OCI-LY7 (cell line): ENCODE measurements at regions not wholly inside any gene's neighbourhood (a gene's known extent, or its start where the extent isn't known, plus 50 kb on each side); places are given as distances from the start of the nearest gene placed in this dataset.

Experiments
- CTCF ChIP-seq: fragments of 200-600 bp; sonication (generic); conservative IDR thresholded peaks from 2 replicates; pipeline ENCODE4 v1.5.1; 2014; ENCODE audit warnings: mild to moderate bottlenecking, antibody characterized with exemption, low read length, moderate library complexity, mixed read lengths
- EZH2phosphoT487 ChIP-seq: fragments of 200-600 bp; sonication (generic); IDR thresholded peaks from 2 replicates; pipeline ENCODE4 v1.6.1; 2018; ENCODE audit warnings: low read depth, borderline replicate concordance, mild to moderate bottlenecking, mixed run types, antibody characterized with exemption, low read length, moderate library complexity, mixed read lengths

GRCh38 chr1:83087851-83088250 lies 911.1 kb downstream of the TTLL7 start:
- TF ChIP-seq CTCF (no peak), EZH2phosphoT487 (no peak)
